Globus pallidus (tissue), 1 donor: ENCODE measurements at regions not wholly inside any gene's neighbourhood (a gene's known extent, or its start where the extent isn't known, plus 50 kb on each side); places are given as distances from the start of the nearest gene placed in this dataset.
A peak's percentile ranks its signal among the peaks of the same experiment; 100 is the strongest.
"Not testable (repeated sequence)": the region's sequence is repeated elsewhere in the genome, so short reads cannot be mapped to it uniquely, and the experiment has no call there.

Experiments
- DNase-seq: peaks from one replicate; pipeline ENCODE4 v3.0.0-alpha.2; 2015; ENCODE audit warnings: low spot score

- DNase-seq = not testable (repeated sequence)
Measured at GRCh38 chr6:19612672-19613466, 224.3 kb upstream of the ID4 start.

GRCh38 chr6:19613678-19614077 is 223.5 kb upstream of the ID4 start:
- no peak for DNase-seq

- DNase-seq = no peak
Measured at GRCh38 chr6:19616022-19616421, 221.1 kb upstream of the ID4 start.

- no peak for DNase-seq
Measured at GRCh38 chr6:19632230-19632629, 204.9 kb upstream of the ID4 start.

- no peak for DNase-seq
Measured at GRCh38 chr6:19632786-19633185, 204.4 kb upstream of the ID4 start.

GRCh38 chr6:19635728-19636127 is 201.4 kb upstream of the ID4 start:
- no peak for DNase-seq

- DNase-seq = no peak
Measured at GRCh38 chr6:19637010-19637409, 200.2 kb upstream of the ID4 start.

- DNase-seq = no peak
Measured at GRCh38 chr6:19638931-19639330, 198.2 kb upstream of the ID4 start.

GRCh38 chr6:19643287-19643686 is 193.9 kb upstream of the ID4 start:
- no peak for DNase-seq

- DNase-seq = no peak
Measured at GRCh38 chr6:19643713-19644112, 193.5 kb upstream of the ID4 start.

GRCh38 chr6:19655744-19656143 is 181.4 kb upstream of the ID4 start:
- DNase-seq = no peak

- DNase-seq = no peak
Measured at GRCh38 chr6:19660123-19660910, 176.9 kb upstream of the ID4 start.

GRCh38 chr6:19662911-19663310 is 174.3 kb upstream of the ID4 start:
- no peak for DNase-seq

- no peak for DNase-seq
Measured at GRCh38 chr6:19663479-19663878, 173.7 kb upstream of the ID4 start.

- DNase-seq = no peak
Measured at GRCh38 chr6:19664050-19664449, 173.1 kb upstream of the ID4 start.

- no peak for DNase-seq
Measured at GRCh38 chr6:19664878-19665612, 172.1 kb upstream of the ID4 start.

- no peak for DNase-seq
Measured at GRCh38 chr6:19665613-19665909, 171.6 kb upstream of the ID4 start.

GRCh38 chr6:19668710-19669109 is 168.5 kb upstream of the ID4 start:
- no peak for DNase-seq

- no peak for DNase-seq
Measured at GRCh38 chr6:19669206-19669605, 168.0 kb upstream of the ID4 start.

GRCh38 chr6:19682859-19683258 is 154.3 kb upstream of the ID4 start:
- no peak for DNase-seq

GRCh38 chr6:19690325-19691075 is 146.7 kb upstream of the ID4 start:
- no peak for DNase-seq

- DNase-seq = peak; percentile 40
Measured at GRCh38 chr6:19691465-19692167, 145.6 kb upstream of the ID4 start.
